HCT116 (cell line): ENCODE measurements at regions not wholly inside any gene's neighbourhood (a gene's known extent, or its start where the extent isn't known, plus 50 kb on each side); places are given as distances from the start of the nearest gene placed in this dataset.
"Not testable (repeated sequence)": the region's sequence is repeated elsewhere in the genome, so short reads cannot be mapped to it uniquely, and the experiment has no call there.

Experiments used
- CEBPB ChIP-seq: IDR thresholded peaks from 2 replicates; pipeline ENCODE4 v1.6.1; 2012; ENCODE audit warnings: low read depth
- CTCF ChIP-seq, 3 experiments: fragments of 200-600 bp in 1 of 3; sonication (generic) in 1 of 3; IDR thresholded peaks in 2 of 3; conservative IDR thresholded peaks in 1 of 3; 2 replicates each; pipeline ENCODE4 v1.5.1; 2012 to 2017; ENCODE audit warnings: low read depth in 2 of 3, low read length in 2 of 3, antibody characterized with exemption in 1 of 3, borderline replicate concordance in 1 of 3, control low read depth in 1 of 3, mild to moderate bottlenecking in 1 of 3, mixed read lengths in 1 of 3, mixed run types in 1 of 3, moderate library complexity in 1 of 3; ENCODE audit not compliant: insufficient read depth in 1 of 3
- EZH2 ChIP-seq: fragments of 200-600 bp; sonication (generic); IDR thresholded peaks from 2 replicates; pipeline ENCODE4 v1.6.1; 2017; ENCODE audit warnings: antibody characterized with exemption, mixed run types
- JUND ChIP-seq: IDR thresholded peaks from 2 replicates; pipeline ENCODE4 v1.6.1; 2012
- POLR2A ChIP-seq: IDR thresholded peaks from 2 replicates; pipeline ENCODE4 v1.7.0; 2011; ENCODE audit warnings: borderline replicate concordance; ENCODE audit not compliant: insufficient read depth, insufficient read length; ENCODE audit errors: extremely low read depth
- POLR2AphosphoS5 ChIP-seq: IDR thresholded peaks from 2 replicates; pipeline ENCODE4 v1.6.1; 2011; ENCODE audit warnings: mild to moderate bottlenecking, low read depth, low read length, moderate library complexity
- ZNF274 ChIP-seq: fragments of 200-500 bp; sonication (Bioruptor generic); IDR thresholded peaks from 2 replicates; pipeline ENCODE4 v1.6.1; 2014; ENCODE audit warnings: mild to moderate bottlenecking, low read depth, low read length, inconsistent platforms

- TF ChIP-seq CTCF (IDR thresholded peaks at IDR 0.05 in 2 of 3, conservative IDR thresholded peaks at IDR 0.05 in 1 of 3; ENCODE audit: borderline replicate concordance in 1 of 3, insufficient read depth in 1 of 3, low read depth in 2 of 3, low read length in 2 of 3); CEBPB; ZNF274; JUND; EZH2; POLR2AphosphoS5; POLR2A: not testable (repeated sequence)
These were observed 50.1 kb upstream of the SOX14 start for GRCh38 chr3:137713965-137714364.
